GM21526 (cell line): ENCODE measurements at regions not wholly inside any gene's neighbourhood (a gene's known extent, or its start where the extent isn't known, plus 50 kb on each side); places are given as distances from the start of the nearest gene placed in this dataset.
"Not testable (repeated sequence)": the region's sequence is repeated elsewhere in the genome, so short reads cannot be mapped to it uniquely, and the experiment has no call there.

ENCODE experiments used
- ATAC-seq: cut with Tn5 transposase; IDR thresholded peaks from one replicate; pipeline ENCODE4 v1.9.1; 2021; ENCODE audit warnings: moderate library complexity; ENCODE audit not compliant: unreplicated experiment, low FRiP score

GRCh38 chr5:101283938-101284337, 380.9 kb upstream of the ST8SIA4 start:
- ATAC-seq, result not testable (repeated sequence)

DNA sequence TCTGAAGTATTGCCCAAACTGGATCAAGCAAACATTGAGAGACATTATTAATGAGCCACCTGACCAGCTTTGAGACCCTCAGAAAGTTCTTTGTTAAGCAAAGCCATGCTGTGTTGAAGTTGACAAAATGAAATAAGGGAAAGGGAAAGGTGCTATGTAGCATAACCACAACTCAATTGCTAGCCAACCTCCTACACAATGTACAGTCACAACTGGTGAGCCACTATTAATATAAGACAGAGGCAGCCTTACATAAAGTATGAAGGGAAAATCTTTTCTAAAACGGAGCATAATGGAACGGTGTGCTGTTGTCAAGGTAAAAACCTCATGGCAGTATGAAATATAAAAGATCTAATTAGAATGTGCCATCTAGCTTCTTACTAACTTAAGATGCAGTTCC, 375.8 kb upstream of the ST8SIA4 start:
- no peak for ATAC-seq

DNA sequence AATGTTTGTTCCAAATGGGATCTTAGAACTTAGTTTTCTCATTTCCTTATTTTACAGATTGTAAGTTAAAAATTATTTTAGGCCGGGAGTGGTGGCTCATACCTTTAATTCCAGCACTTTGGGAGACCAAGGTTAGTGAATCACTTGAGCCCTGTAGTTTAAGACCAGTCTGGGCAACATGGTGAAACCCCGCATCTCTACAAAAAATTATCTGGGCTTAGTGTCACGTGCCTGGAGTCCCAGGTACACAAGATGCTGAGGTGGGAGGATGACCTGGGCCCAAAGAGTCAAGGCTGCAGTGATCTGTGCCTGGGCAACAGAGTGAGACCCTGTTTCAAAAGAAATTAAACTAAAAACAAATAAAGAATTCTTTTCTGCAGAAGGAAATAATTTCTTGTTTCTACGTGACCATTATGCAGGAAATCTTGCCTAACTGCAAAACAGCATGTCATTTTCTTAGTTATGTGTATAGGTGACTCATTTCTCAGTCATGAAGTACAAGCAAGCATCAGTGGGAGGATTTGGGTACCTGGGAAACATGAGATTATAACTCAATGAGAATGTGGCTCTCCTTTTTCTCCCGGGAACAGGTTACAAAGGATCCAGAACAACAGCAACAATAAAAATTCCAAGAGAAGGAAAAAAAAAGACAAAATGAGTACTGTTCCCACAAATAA, 375.1 kb upstream of the ST8SIA4 start:
- no peak for ATAC-seq

- no peak for ATAC-seq
Measured at GRCh38 chr5:101271945-101272344, 368.9 kb upstream of the ST8SIA4 start.

DNA sequence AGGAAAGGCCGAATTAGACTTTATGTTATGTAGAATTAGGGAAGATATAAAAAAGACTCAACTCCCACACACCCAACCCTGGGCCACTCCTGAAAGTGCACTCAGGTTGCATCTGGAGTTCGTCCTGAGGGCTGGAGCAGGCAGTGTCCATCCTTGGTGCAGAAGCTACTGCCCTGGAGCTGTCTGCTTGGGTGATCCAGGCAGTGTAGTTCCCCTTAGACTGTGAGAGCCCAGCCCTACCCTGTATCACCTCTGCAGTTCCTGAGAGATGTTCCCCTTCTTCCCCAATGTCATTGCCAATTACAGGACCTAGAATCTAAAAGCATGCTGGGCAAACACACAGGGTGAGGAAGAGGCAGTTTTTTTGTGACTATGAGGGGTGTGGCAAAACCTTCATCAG, 368.3 kb upstream of the ST8SIA4 start:
- ATAC-seq, result no peak

DNA sequence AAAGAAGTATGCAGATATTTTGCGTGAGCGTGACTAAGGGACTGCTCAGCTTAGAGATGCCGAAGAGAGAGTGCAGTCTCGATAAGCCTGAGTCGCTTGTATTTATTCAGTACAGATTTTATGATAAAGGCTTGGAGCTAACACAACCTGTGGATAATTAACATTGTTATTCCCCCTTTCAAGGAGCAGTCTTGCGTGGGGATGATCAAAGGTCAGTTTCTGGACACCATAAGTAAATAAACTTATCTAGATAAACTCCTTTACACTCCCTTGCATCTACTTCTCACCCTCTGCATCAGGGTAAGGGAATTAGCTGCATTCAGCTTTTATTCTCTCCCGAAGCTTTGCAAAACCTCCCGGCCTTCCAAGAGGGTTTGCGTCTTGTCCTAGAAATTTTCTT, 357.8 kb upstream of the ST8SIA4 start:
- ATAC-seq, result no peak

GRCh38 chr5:101253096-101253495, 350.0 kb upstream of the ST8SIA4 start:
- no peak for ATAC-seq

GRCh38 chr5:101244621-101245020, 341.5 kb upstream of the ST8SIA4 start:
- no peak for ATAC-seq

GRCh38 chr5:101212942-101213514, 309.9 kb upstream of the ST8SIA4 start:
- no peak for ATAC-seq

- ATAC-seq, result no peak
Measured at GRCh38 chr5:101206534-101206933, 303.5 kb upstream of the ST8SIA4 start.

DNA sequence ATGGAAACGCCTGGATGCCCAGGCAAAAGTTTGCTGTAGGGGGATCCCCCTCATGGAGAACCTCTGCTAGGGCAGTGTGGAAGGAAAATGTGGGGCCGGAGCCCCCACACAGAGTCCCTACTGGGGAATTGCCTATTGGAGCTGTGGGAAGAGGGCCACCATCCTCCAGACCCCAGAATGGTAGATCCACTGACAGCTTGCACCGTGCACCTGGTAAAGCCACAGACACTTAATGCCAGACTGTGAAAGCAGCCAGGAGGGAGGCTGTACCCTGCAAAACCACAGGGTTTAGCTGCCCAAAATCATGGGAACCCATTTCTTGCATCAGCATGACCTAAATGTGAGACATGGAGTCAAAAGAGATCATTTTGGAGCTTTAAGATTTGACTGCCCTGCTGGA, 302.0 kb upstream of the ST8SIA4 start:
- ATAC-seq, result not testable (repeated sequence)

GRCh38 chr5:101180365-101180764, 277.3 kb upstream of the ST8SIA4 start:
- ATAC-seq, result not testable (repeated sequence)

- ATAC-seq, result no peak
Measured at GRCh38 chr5:101176605-101177004, 273.5 kb upstream of the ST8SIA4 start.

DNA sequence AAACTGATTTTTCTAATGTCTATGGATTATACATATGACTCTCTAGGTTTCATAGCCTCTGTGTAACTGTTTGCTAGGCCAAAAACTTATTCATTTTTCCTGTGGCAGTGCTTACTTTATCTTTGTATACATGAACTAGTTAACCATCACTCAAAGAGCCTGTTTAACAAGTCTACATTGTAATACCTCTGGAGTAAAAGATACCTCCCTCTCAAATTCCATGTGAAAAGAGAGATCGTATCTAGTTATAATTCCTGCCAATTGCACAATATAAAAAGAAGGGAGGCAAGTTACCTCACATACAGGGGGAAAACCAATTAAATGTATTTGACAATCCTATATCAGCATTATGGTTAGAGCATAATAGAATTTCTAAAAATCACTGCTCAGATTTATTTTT, 271.9 kb upstream of the ST8SIA4 start:
- no peak for ATAC-seq

- ATAC-seq, result no peak
Measured at GRCh38 chr5:101163088-101163487, 260.0 kb upstream of the ST8SIA4 start.

DNA sequence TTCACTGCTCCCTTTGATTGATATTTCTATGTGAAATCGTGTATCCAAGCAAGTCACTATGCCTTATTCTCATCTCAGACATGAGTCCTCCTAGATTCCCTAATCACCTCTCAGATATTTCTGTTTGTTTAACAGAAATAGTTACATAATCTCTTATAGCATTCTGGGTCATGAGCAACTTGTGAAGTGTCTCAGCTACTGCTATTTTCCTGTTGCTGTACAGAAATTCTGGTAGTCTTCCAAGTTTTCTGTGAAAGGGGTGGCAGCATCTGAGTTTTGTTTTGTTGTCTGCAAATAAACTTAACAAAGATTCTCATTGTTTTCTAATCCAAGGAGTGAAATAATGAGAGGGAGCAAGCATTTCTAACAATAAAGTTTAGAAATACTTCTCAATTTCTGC, 256.9 kb upstream of the ST8SIA4 start:
- ATAC-seq, result no peak

GRCh38 chr5:101159006-101159405, 255.9 kb upstream of the ST8SIA4 start:
- ATAC-seq, result no peak

GRCh38 chr5:101153526-101153925, 250.4 kb upstream of the ST8SIA4 start:
- ATAC-seq, result no peak

DNA sequence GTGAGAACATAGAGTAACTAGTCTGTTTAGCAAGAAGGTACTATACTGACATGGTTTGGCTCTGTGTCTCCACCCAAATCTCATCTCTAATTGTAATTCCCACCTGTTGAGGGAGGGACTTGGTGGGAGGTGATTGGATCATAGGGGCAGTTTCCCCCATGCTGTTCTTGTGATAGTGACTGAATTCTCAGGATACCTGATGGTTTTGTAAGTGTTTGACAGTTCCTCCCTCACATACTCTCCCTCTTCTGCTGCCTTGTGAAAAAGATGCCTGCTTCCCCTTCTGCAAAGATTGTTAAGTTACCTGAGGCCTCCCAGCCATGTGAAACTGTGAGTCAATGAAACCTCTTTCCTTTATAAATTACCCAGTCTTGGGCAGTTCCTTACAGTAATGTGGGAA, 240.4 kb upstream of the ST8SIA4 start:
- ATAC-seq, result no peak

DNA sequence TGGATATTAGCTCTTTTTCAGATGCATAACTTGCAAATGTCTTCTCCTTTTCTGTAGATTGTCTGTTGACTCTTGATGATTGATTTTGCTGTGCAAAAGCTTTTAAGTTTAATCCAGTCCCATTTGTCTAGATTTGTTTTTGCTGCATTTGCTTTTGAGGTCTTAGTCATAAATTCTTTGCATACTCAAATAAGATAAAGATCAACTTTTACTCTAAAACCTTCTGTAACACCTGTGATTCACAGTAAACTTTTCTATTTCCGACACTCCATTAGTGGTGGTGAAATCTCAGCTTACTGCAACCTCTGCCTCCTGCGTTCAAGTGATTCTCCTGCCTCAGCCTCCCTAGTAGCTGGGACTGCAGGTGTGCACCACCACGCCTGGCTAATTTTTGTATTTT, 239.0 kb upstream of the ST8SIA4 start:
- no peak for ATAC-seq

DNA sequence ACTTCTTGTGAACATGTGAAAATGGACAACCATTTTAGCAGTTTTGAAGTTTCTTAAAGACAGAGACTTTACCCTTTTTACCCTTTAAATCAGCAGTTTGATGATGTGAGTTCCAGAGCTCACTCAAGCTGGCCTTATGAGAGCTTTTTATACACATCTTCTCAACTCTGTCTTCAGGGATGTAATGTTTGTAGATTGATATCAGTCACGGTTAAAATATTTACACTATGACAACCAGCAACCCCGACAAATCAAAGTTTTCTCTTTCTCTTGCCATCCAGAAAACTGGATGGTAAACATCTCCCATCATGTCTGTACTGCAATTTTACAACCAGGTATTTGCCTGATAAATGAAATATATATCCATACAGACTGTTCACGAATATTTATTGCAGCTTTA, 233.4 kb upstream of the ST8SIA4 start:
- no peak for ATAC-seq

GRCh38 chr5:101123363-101123762, 220.3 kb upstream of the ST8SIA4 start:
- ATAC-seq, result no peak

DNA sequence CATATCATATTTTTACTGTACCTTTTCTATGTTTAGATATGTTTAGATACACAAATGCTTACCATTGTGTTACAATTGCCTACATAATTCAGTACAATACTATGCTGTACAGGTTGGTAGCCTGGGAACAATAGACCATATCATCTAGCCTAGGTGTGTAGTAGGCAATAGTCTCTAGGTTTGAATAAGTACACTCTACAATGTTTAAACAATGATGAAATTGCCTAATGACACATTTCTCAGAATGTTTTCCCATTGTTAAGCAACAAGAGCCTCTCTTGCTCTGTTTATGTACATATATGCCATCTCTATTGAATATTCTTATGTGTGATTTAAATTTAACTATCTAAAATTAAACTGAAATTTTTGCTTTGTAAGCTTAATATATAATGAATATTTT, 209.6 kb upstream of the ST8SIA4 start:
- ATAC-seq, result no peak
